NCI-H2196 treated with DMSO at 0.1 percent for 48 hours (cell line): ENCODE measurements at regions not wholly inside any gene's neighbourhood (a gene's known extent, or its start where the extent isn't known, plus 50 kb on each side); places are given as distances from the start of the nearest gene placed in this dataset.
"Not testable (repeated sequence)": the region's sequence is repeated elsewhere in the genome, so short reads cannot be mapped to it uniquely, and the experiment has no call there.

ENCODE experiments used
- DNase-seq: peaks from one replicate; lab custom pipeline; 2025; ENCODE audit not compliant: unreplicated experiment; lab: John Stamatoyannopoulos, UW

GRCh38 chr10:3955493-3955892, 170.5 kb upstream of the KLF6 start:
- DNase-seq, result no peak

GRCh38 chr10:3954615-3955014, 169.6 kb upstream of the KLF6 start:
- no peak for DNase-seq

GRCh38 chr10:3954007-3954406, 169.0 kb upstream of the KLF6 start:
- DNase-seq, result not testable (repeated sequence)

- no peak for DNase-seq
Observed at GRCh38 chr10:3951993-3952392, 167.0 kb upstream of the KLF6 start.

GRCh38 chr10:3950676-3951275, 165.8 kb upstream of the KLF6 start:
- no peak for DNase-seq

- no peak for DNase-seq
Observed at GRCh38 chr10:3949711-3950110, 164.7 kb upstream of the KLF6 start.

- peak; percentile 7 for DNase-seq
Observed at GRCh38 chr10:3948843-3949242, 163.8 kb upstream of the KLF6 start.

- DNase-seq, result no peak
Observed at GRCh38 chr10:3946234-3947229, 161.5 kb upstream of the KLF6 start.

GRCh38 chr10:3945026-3945425, 160.0 kb upstream of the KLF6 start:
- DNase-seq, result no peak

GRCh38 chr10:3944591-3944990, 159.6 kb upstream of the KLF6 start:
- DNase-seq, result no peak

GRCh38 chr10:3943695-3944257, 158.8 kb upstream of the KLF6 start:
- no peak for DNase-seq

GRCh38 chr10:3942937-3943489, 158.0 kb upstream of the KLF6 start:
- no peak for DNase-seq

GRCh38 chr10:3941676-3942075, 156.7 kb upstream of the KLF6 start:
- DNase-seq, result no peak

- DNase-seq, result no peak
Observed at GRCh38 chr10:3936422-3937040, 151.5 kb upstream of the KLF6 start.

GRCh38 chr10:3935933-3936359, 150.9 kb upstream of the KLF6 start:
- DNase-seq, result peak; percentile 40

- no peak for DNase-seq
Observed at GRCh38 chr10:3935141-3935540, 150.1 kb upstream of the KLF6 start.

- no peak for DNase-seq
Observed at GRCh38 chr10:3933733-3934132, 148.7 kb upstream of the KLF6 start.

GRCh38 chr10:3932597-3933375, 147.8 kb upstream of the KLF6 start:
- no peak for DNase-seq

- DNase-seq, result no peak
Observed at GRCh38 chr10:3931901-3932300, 146.9 kb upstream of the KLF6 start.

- no peak for DNase-seq
Observed at GRCh38 chr10:3931224-3931623, 146.2 kb upstream of the KLF6 start.
